ENCODE measurements at regions not wholly inside any gene's neighbourhood (a gene's known extent, or its start where the extent isn't known, plus 50 kb on each side); places are given as distances from the start of the nearest gene placed in this dataset.

DNA sequence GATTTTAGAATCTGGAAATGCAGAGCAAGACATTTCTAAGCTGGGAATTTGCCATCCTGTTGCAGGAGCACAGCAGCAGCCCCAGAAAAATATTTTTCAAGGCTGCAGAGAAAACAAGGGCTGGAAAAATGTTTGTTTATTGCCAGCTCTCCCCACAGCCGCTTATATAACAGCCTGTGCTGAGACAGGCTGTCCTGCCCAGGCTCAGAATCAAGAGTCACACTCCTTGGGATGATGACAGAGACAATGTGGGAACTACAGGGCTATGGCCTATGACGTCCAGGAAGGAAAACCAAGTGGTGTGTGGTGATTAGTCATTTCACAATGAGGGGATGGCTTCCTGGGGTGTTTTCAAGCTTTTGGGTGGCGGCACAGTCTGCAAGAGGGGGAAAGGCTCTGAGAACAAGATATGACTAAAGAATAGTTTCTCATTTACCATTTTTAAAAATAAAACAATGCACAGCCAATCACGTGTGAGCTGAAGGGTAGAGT lies 136.3 kb upstream of the SERP2 start:
- no peak overlapping the region for H3K27ac ChIP-seq
- no peak for TF ChIP-seq CTCF (conservative IDR thresholded peaks at IDR 0.05)

GRCh38 chr13:44237881-44238421 lies 135.7 kb upstream of the SERP2 start:
- H3K27ac ChIP-seq, result no peak overlapping the region
- no peak for TF ChIP-seq CTCF (conservative IDR thresholded peaks at IDR 0.05)

- no peak overlapping the region for H3K27ac ChIP-seq
- no peak for TF ChIP-seq CTCF (conservative IDR thresholded peaks at IDR 0.05)
These were observed 132.9 kb upstream of the SERP2 start for GRCh38 chr13:44240611-44241145.

DNA sequence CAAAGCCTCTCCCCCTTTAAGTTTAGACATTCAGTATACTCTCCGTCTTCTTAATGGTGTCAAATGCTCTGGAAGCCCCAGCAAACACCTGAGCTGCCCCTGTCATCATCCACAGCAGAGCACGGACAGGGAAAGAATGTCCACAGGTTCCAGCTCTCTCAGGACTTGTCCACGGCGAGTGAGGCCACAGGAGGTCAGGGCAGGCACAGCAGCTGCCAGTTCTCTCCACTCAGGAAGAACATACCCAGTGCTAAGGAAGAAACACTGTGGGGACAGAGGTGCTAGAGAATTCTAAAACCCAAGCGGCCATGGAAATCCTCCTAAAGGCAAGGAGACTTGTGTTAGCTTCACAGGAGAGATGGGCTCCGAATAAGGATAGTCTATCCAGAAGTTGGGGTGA lies 132.0 kb upstream of the SERP2 start:
- no peak overlapping the region for H3K27ac ChIP-seq
- TF ChIP-seq CTCF (conservative IDR thresholded peaks at IDR 0.05), result no peak

GRCh38 chr13:44242766-44243165 lies 130.9 kb upstream of the SERP2 start:
- no peak overlapping the region for H3K27ac ChIP-seq
- TF ChIP-seq CTCF (conservative IDR thresholded peaks at IDR 0.05), result no peak

DNA sequence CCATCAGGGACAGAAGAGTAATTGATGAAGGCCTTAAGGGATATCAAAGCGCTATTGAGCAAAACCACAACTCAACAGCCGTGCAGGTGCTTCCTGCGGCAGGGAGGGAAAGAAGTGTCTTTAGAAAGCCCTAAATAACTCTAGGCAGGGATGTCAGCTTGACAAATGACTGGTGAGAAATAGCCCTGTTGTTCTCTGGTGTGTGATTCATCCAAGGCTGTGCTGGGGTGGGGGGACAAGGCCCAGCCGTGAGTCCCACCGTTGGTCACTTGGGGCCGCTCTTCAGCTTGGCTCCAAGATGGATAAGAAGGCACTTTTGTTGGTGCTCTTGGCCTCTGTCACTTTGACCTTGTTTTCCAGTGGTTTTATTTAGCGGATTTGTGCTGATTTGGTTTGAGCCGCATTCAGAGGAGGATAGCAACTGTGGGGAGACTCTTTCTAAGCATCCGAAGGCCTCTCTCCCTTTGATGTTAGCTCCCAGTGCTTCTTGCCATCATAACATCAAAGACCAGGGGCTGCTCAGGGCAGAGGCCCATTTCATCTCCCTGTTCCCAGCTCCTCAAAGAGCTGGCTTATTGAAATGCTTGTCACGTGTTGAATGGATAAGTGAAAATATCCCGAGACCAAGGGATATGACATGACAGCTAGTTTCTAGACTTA lies 130.3 kb upstream of the SERP2 start:
- TF ChIP-seq CTCF (conservative IDR thresholded peaks at IDR 0.05), result no peak
- no peak overlapping the region for H3K27ac ChIP-seq

DNA sequence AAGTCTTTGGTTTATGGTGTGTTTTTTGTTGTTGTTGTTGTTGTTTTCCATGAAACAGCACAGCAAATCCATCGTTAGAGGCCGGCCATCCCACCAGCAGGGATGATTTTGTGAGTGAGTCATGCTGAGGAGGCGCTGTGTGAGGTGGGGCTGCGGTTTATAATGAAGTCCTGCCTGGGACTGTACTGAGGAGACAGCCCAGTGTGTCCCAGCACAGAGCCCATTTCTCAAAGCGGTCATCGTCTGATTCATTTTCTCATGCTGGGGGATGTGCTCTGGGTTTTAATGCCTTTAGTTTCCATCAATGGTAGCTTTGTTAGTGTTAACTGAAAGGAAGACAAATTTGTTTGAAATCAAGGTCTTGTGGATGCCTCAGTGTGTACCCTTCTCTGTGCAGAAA lies 129.3 kb upstream of the SERP2 start:
- no peak overlapping the region for H3K27ac ChIP-seq

More for the DNA sequence above, 129.3 kb upstream of the SERP2 start:
- no peak for TF ChIP-seq CTCF (conservative IDR thresholded peaks at IDR 0.05)

All from VCaP (cell line).